Neural progenitor cell (in vitro differentiated cells): ENCODE measurements at regions not wholly inside any gene's neighbourhood (a gene's known extent, or its start where the extent isn't known, plus 50 kb on each side); places are given as distances from the start of the nearest gene placed in this dataset.

ENCODE experiments used
- CTCF ChIP-seq: fragments of 200-600 bp; sonication (generic); IDR thresholded peaks from 2 replicates; pipeline ENCODE4 v1.5.1; 2017; ENCODE audit warnings: antibody characterized with exemption, mild to moderate bottlenecking
- EZH2phosphoT487 ChIP-seq: fragments of 200-600 bp; sonication (generic); IDR thresholded peaks from 2 replicates; pipeline ENCODE4 v1.6.1; 2017; ENCODE audit warnings: antibody characterized with exemption

GRCh38 chrX:150062292-150063137 lies 124.2 kb upstream of the EOLA2 start:
- TF ChIP-seq CTCF (no peak), EZH2phosphoT487 (no peak)
